22Rv1 (cell line): ENCODE measurements at regions not wholly inside any gene's neighbourhood (a gene's known extent, or its start where the extent isn't known, plus 50 kb on each side); places are given as distances from the start of the nearest gene placed in this dataset.

Source experiments
- H3K27ac ChIP-seq: fragments of 450-650 bp; 2 replicates; pipeline ENCODE4 v1.5.1; 2017
- CTCF ChIP-seq: fragments of 450-650 bp; IDR thresholded peaks from 2 replicates; pipeline ENCODE4 v1.5.1; 2017; ENCODE audit warnings: mild to moderate bottlenecking
- ZFX ChIP-seq: fragments of 450-650 bp; IDR thresholded peaks from 2 replicates; pipeline ENCODE4 v1.6.1; 2017; ENCODE audit warnings: antibody characterized with exemption, borderline replicate concordance

- TF ChIP-seq CTCF (no peak), ZFX (no peak)
- H3K27ac ChIP-seq, result no peak overlapping the region
Observed at GRCh38 chr9:79813258-79813638, 241.5 kb downstream of the TLE4 start.

- H3K27ac ChIP-seq, result no peak overlapping the region
- TF ChIP-seq ZFX (no peak), CTCF (no peak)
Observed at GRCh38 chr9:79812507-79813257, 240.9 kb downstream of the TLE4 start.

- no peak overlapping the region for H3K27ac ChIP-seq
- TF ChIP-seq CTCF (no peak), ZFX (no peak)
Observed at GRCh38 chr9:79812099-79812498, 240.3 kb downstream of the TLE4 start.

- H3K27ac ChIP-seq, result no peak overlapping the region
- TF ChIP-seq CTCF (no peak), ZFX (no peak)
Observed at GRCh38 chr9:79809931-79810330, 238.2 kb downstream of the TLE4 start.

- H3K27ac ChIP-seq, result no peak overlapping the region
- TF ChIP-seq CTCF (no peak), ZFX (no peak)
Observed at GRCh38 chr9:79809316-79809876, 237.6 kb downstream of the TLE4 start.

- no peak overlapping the region for H3K27ac ChIP-seq
- no peak for TF ChIP-seq ZFX
- no peak for TF ChIP-seq CTCF
Observed at GRCh38 chr9:79807971-79808370, 236.2 kb downstream of the TLE4 start.

GRCh38 chr9:79806086-79806485, 234.3 kb downstream of the TLE4 start:
- H3K27ac ChIP-seq, result no peak overlapping the region
- TF ChIP-seq CTCF (no peak), ZFX (no peak)
